SK-N-MC (cell line): ENCODE measurements at regions not wholly inside any gene's neighbourhood (a gene's known extent, or its start where the extent isn't known, plus 50 kb on each side); places are given as distances from the start of the nearest gene placed in this dataset.

Experiments used
- DNase-seq: peaks from one replicate; pipeline ENCODE4 v3.0.0-alpha.2; 2011; ENCODE audit warnings: low read depth, low spot score
- H3K27ac ChIP-seq: fragments of 200-600 bp; sonication (generic); 2 replicates; pipeline ENCODE4 v1.5.1; 2016; ENCODE audit warnings: mixed run types
- H3K36me3 ChIP-seq: fragments of 200-600 bp; sonication (generic); 2 replicates; pipeline ENCODE4 v1.6.1; 2017; ENCODE audit warnings: antibody characterized with exemption, low read length, mixed read lengths; ENCODE audit not compliant: insufficient read depth
- H3K4me3 ChIP-seq: fragments of 200-600 bp; sonication (generic); 2 replicates; pipeline ENCODE4 v1.5.1; 2016
- H3K9ac ChIP-seq: fragments of 200-600 bp; sonication (generic); 2 replicates; pipeline ENCODE4 v1.8.0; 2017; ENCODE audit warnings: mixed run types, mixed read lengths; ENCODE audit not compliant: insufficient read length
- H3K9me3 ChIP-seq: fragments of 200-600 bp; sonication (generic); 2 replicates; pipeline ENCODE4 v1.6.1; 2017; ENCODE audit warnings: low read depth, mild to moderate bottlenecking, antibody characterized with exemption, low read length, moderate library complexity, mixed read lengths
- EZH2 ChIP-seq: fragments of 200-600 bp; sonication (generic); IDR thresholded peaks from one replicate; pipeline ENCODE4 v1.6.1; 2017; ENCODE audit warnings: antibody characterized with exemption
- FOXP2 ChIP-seq: optimal IDR thresholded peaks from 2 replicates; pipeline ENCODE3; 2011; ENCODE audit warnings: mild to moderate bottlenecking, moderate library complexity; ENCODE audit not compliant: insufficient read depth; ENCODE audit errors: extremely low read length, control extremely low read depth
- POLR2AphosphoS5 ChIP-seq: IDR thresholded peaks from 2 replicates; pipeline ENCODE4 v1.6.1; 2012; ENCODE audit warnings: mild to moderate bottlenecking, low read depth, low read length, borderline replicate concordance

DNA sequence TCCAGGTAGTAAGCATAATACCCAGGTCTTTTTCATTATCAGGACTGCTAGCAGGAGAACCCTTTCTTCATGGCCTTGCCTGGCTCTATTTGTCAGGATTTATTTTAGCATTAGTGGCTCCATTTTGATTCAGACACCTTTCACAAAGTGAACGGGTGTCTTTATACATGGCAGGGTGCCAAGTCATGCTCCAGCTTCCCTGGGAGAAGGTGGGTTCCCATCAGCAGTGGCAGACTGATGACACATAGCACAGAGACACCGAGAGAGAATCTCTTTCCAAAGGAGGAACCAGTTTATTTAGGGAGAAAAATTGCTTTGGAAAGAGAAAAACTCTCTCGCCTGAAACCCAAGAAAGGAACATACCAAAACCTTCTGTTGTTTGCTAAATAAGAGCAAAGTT, 135.3 kb upstream of the TMTC4 start:
- no peak for DNase-seq
- Histone ChIP-seq H3K4me3 (no peak overlapping the region), H3K9ac (no peak overlapping the region), H3K36me3 (no peaks in the 10 kb centered on the region), H3K9me3 (no peaks in the 10 kb centered on the region), H3K27ac (no peak overlapping the region)
- TF ChIP-seq POLR2AphosphoS5 = no peak
- TF ChIP-seq EZH2 = no peak
- no peak for TF ChIP-seq FOXP2

DNA sequence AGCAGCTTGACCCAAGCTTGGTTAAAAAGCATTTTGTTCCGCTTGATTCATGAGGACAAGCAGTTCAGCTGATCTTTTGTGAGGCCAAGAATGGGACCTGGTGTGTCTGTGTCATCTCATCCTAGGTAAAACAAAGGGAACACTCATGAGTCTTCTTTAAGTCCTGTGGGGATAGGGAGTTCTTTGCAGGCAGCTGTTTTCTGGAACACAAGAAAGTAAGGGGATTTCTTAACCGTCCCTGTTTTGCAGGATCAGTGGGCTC, 134.5 kb upstream of the TMTC4 start:
- DNase-seq = no peak
- Histone ChIP-seq H3K27ac (no peak overlapping the region), H3K9ac (no peak overlapping the region), H3K36me3 (no peaks in the 10 kb centered on the region), H3K4me3 (no peak overlapping the region), H3K9me3 (no peaks in the 10 kb centered on the region)
- TF ChIP-seq EZH2 = no peak
- no peak for TF ChIP-seq FOXP2
- TF ChIP-seq POLR2AphosphoS5 = no peak

DNA sequence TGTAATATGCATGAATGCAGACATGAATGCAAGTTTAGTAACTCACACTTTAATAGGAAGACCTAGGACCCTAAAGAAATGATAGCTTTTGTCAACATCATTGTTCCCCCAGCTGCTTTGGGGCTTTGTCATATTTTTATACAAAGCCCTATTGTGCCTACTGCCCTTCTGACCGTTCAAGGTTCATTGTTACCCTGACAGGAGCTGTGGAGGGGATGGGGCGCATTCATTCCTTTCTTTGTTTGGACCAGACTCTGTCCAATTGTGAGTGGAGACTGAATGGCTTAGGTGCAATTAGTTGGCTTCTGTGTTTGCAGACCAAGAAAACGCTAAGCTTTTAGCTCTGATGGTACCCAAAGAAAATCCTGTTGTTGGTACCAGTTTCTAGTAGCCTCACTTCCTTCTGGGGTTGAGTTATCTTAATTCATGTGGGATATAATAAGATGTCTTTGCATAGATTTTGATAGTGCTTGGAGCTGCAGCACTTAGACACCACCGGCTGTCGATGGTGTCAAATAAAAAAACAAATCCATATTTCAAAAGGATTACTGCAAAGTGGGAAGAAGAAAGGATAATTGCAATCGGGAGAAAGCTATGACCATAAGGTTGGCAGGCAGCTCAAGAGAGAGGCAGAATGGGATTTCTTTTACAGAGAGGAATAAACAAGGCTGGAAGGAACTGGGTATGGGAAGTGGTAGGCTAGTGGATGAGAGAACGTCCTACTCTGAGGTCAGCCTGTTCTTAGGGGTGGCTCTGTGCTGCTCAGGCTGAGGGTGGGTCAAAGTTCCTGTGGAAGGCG, 133.9 kb upstream of the TMTC4 start:
- Histone ChIP-seq H3K9ac (no peak overlapping the region), H3K4me3 (no peak overlapping the region), H3K36me3 (no peaks in the 10 kb centered on the region), H3K9me3 (no peaks in the 10 kb centered on the region), H3K27ac (no peak overlapping the region)
- DNase-seq = no peak
- no peak for TF ChIP-seq FOXP2
- TF ChIP-seq POLR2AphosphoS5 = no peak
- TF ChIP-seq EZH2 = no peak

GRCh38 chr13:100803091-100803490, 128.5 kb upstream of the TMTC4 start:
- Histone ChIP-seq H3K9me3 (no peaks in the 10 kb centered on the region), H3K4me3 (no peak overlapping the region), H3K27ac (no peak overlapping the region), H3K9ac (no peak overlapping the region), H3K36me3 (no peaks in the 10 kb centered on the region)
- no peak for DNase-seq
- TF ChIP-seq EZH2 = no peak
- no peak for TF ChIP-seq POLR2AphosphoS5
- TF ChIP-seq FOXP2 = no peak

- no peak overlapping the region for H3K9ac ChIP-seq
- peak; percentile 89 for DNase-seq
- no peaks in the 10 kb centered on the region for H3K36me3 ChIP-seq
- H3K27ac ChIP-seq = peak overlapping the region; percentile 26; the same call in 1 of the 2 replicates
- TF ChIP-seq POLR2AphosphoS5 (peak; percentile 15; the same call in 1 of the 2 replicates), EZH2 (no peak), FOXP2 (no peak)
- no peaks in the 10 kb centered on the region; the same call in 1 of the 2 replicates for H3K9me3 ChIP-seq
- peak overlapping the region; percentile 57 for H3K4me3 ChIP-seq
Measured at GRCh38 chr13:100800283-100800875, 125.8 kb upstream of the TMTC4 start.

DNA sequence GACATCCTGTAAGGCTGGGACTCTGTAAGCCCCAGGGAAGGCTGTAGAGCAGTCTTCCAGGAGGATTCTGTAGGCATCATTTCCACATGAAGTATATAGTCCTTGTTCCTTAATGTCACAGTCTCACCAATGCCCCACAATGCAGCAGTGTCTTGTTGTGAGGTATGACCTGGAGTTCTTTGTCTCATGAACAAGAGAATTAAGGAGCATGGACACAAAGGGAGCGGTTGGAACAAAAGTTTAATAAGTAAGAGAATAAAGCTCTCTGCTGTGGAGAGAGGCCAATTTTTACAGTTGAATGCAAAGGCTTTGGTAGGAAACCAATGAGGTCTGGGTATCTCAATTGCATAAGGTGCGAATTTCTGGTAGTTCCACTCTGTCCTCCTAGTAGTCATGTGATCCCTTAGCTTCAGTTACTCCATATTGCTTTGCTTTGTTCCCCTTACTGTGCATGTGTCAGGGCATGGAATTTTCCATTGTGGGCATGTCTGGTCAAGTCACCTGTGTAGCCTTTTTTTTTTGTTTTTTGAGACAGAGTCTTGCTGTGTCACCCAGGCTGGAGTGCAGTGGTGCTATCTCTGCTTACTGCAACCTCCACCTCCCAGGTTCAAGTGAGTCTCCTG, 124.3 kb upstream of the TMTC4 start:
- Histone ChIP-seq H3K9me3 (no peaks in the 10 kb centered on the region; the same call in 1 of the 2 replicates), H3K4me3 (no peak overlapping the region), H3K9ac (no peak overlapping the region), H3K27ac (no peak overlapping the region), H3K36me3 (no peaks in the 10 kb centered on the region)
- TF ChIP-seq POLR2AphosphoS5 (no peak), FOXP2 (no peak), EZH2 (no peak)
- DNase-seq = no peak

- Histone ChIP-seq H3K9me3 (no peaks in the 10 kb centered on the region; the same call in 1 of the 2 replicates), H3K27ac (no peak overlapping the region), H3K36me3 (no peaks in the 10 kb centered on the region), H3K4me3 (no peak overlapping the region), H3K9ac (no peak overlapping the region)
- no peak for TF ChIP-seq POLR2AphosphoS5
- no peak for TF ChIP-seq FOXP2
- TF ChIP-seq EZH2 = no peak
- no peak for DNase-seq
Measured at GRCh38 chr13:100797921-100798320, 123.3 kb upstream of the TMTC4 start.

GRCh38 chr13:100796463-100796862, 121.9 kb upstream of the TMTC4 start:
- Histone ChIP-seq H3K36me3 (no peaks in the 10 kb centered on the region), H3K4me3 (no peak overlapping the region), H3K27ac (no peak overlapping the region), H3K9ac (no peak overlapping the region), H3K9me3 (no peaks in the 10 kb centered on the region; the same call in 1 of the 2 replicates)
- no peak for DNase-seq
- TF ChIP-seq FOXP2 = no peak
- TF ChIP-seq POLR2AphosphoS5 = no peak
- no peak for TF ChIP-seq EZH2
